ENCODE measurements at regions not wholly inside any gene's neighbourhood (a gene's known extent, or its start where the extent isn't known, plus 50 kb on each side); places are given as distances from the start of the nearest gene placed in this dataset.

- H3K4me2 ChIP-seq (ENCODE audit: low read length), result no peak overlapping the region
- H3K4me1 ChIP-seq (ENCODE audit: control insufficient read depth, low read length), result no peaks in the 10 kb centered on the region
Observed at GRCh38 chrX:39731735-39732134, 366.0 kb downstream of the BCOR start.

GRCh38 chrX:39733745-39734144 is 364.0 kb downstream of the BCOR start:
- Histone ChIP-seq H3F3A (ENCODE audit: control insufficient read depth, insufficient read depth) (no peaks in the 10 kb centered on the region), H3K79me2 (ENCODE audit: control insufficient read depth, low read length) (no peaks in the 10 kb centered on the region), H3K4me3 (ENCODE audit: low read length) (no peak overlapping the region), H3K4me1 (ENCODE audit: control insufficient read depth, low read length) (no peaks in the 10 kb centered on the region), H4K20me1 (ENCODE audit: control insufficient read depth, insufficient read depth, low read depth, low read length) (no peaks in the 10 kb centered on the region), H3K9me2 (replicated peaks; ENCODE audit: control insufficient read depth, low read length) (no peaks in the 10 kb centered on the region), H3K27ac (ENCODE audit: low read depth, low read length) (no peak overlapping the region), H3K36me3 (ENCODE audit: control insufficient read depth, low read length) (no peaks in the 10 kb centered on the region), H3K4me2 (ENCODE audit: low read length) (no peak overlapping the region), H3K9me3 (ENCODE audit: control insufficient read depth, insufficient read depth, low read length) (no peaks in the 10 kb centered on the region), H3K27me3 (ENCODE audit: control insufficient read depth, low read length) (no peaks in the 10 kb centered on the region)
- no peak for TF ChIP-seq EZH2phosphoT487 (IDR thresholded peaks at IDR 0.05; ENCODE audit: borderline replicate concordance, low read length)
- no peak for TF ChIP-seq CTCF (IDR thresholded peaks at IDR 0.05; ENCODE audit: low read depth, low read length, poor library complexity, severe bottlenecking)

More at GRCh38 chrX:39731735-39732134, 366.0 kb downstream of the BCOR start:
- no peaks in the 10 kb centered on the region for H3F3A ChIP-seq (ENCODE audit: control insufficient read depth, insufficient read depth)
- H3K79me2 ChIP-seq (ENCODE audit: control insufficient read depth, low read length), result no peaks in the 10 kb centered on the region
- H3K36me3 ChIP-seq (ENCODE audit: control insufficient read depth, low read length), result no peaks in the 10 kb centered on the region
- H3K27ac ChIP-seq (ENCODE audit: low read depth, low read length), result no peak overlapping the region
- H3K9me3 ChIP-seq (ENCODE audit: control insufficient read depth, insufficient read depth, low read length), result no peaks in the 10 kb centered on the region
- H4K20me1 ChIP-seq (ENCODE audit: control insufficient read depth, insufficient read depth, low read depth, low read length), result no peaks in the 10 kb centered on the region
- H3K4me3 ChIP-seq (ENCODE audit: low read length), result no peak overlapping the region
- TF ChIP-seq EZH2phosphoT487 (IDR thresholded peaks at IDR 0.05; ENCODE audit: borderline replicate concordance, low read length), result no peak
- no peak for TF ChIP-seq CTCF (IDR thresholded peaks at IDR 0.05; ENCODE audit: low read depth, low read length, poor library complexity, severe bottlenecking)
- no peaks in the 10 kb centered on the region for H3K9me2 ChIP-seq (replicated peaks; ENCODE audit: control insufficient read depth, low read length)
- H3K27me3 ChIP-seq (ENCODE audit: control insufficient read depth, low read length), result no peaks in the 10 kb centered on the region

- no peak overlapping the region for H3K27ac ChIP-seq (ENCODE audit: low read depth, low read length)
- H3K4me1 ChIP-seq (ENCODE audit: control insufficient read depth, low read length), result no peaks in the 10 kb centered on the region
- no peak overlapping the region for H3K4me3 ChIP-seq (ENCODE audit: low read length)
- H3F3A ChIP-seq (ENCODE audit: control insufficient read depth, insufficient read depth), result no peaks in the 10 kb centered on the region
- H3K4me2 ChIP-seq (ENCODE audit: low read length), result no peak overlapping the region
- no peaks in the 10 kb centered on the region for H3K9me3 ChIP-seq (ENCODE audit: control insufficient read depth, insufficient read depth, low read length)
- TF ChIP-seq CTCF (IDR thresholded peaks at IDR 0.05; ENCODE audit: low read depth, low read length, poor library complexity, severe bottlenecking), result no peak
- no peaks in the 10 kb centered on the region for H3K36me3 ChIP-seq (ENCODE audit: control insufficient read depth, low read length)
- H3K27me3 ChIP-seq (ENCODE audit: control insufficient read depth, low read length), result no peaks in the 10 kb centered on the region
- no peaks in the 10 kb centered on the region for H3K9me2 ChIP-seq (replicated peaks; ENCODE audit: control insufficient read depth, low read length)
- no peaks in the 10 kb centered on the region for H4K20me1 ChIP-seq (ENCODE audit: control insufficient read depth, insufficient read depth, low read depth, low read length)
- H3K79me2 ChIP-seq (ENCODE audit: control insufficient read depth, low read length), result no peaks in the 10 kb centered on the region
Observed at GRCh38 chrX:39734174-39734776, 363.5 kb downstream of the BCOR start.

All from DOHH2 (cell line).